ENCODE measurements at regions not wholly inside any gene's neighbourhood (a gene's known extent, or its start where the extent isn't known, plus 50 kb on each side); places are given as distances from the start of the nearest gene placed in this dataset.

- no peak overlapping the region for H3K4ac ChIP-seq (ENCODE audit: low read depth, low read length)
- H3K4me1 ChIP-seq (ENCODE audit: insufficient read depth, low read length): no peaks in the 10 kb centered on the region
- peaks cover 3 to 5% (median 4%) of the 10 kb centered on the region in 3 experiments; a peak in 2 of 7 replicates for H3K36me3 Mint-ChIP-seq (ENCODE audit: insufficient read depth in 1 of 3, low read depth in 3 of 3)
- H3K4me2 ChIP-seq (ENCODE audit: insufficient read depth, insufficient read length, low read length): no peak overlapping the region
- WGBS (ENCODE audit: extremely low coverage, insufficient read length, low lambda C conversion rate): no CpG with 5 or more reads among the region's 5 CpGs
- no peak overlapping the region for H2BK15ac ChIP-seq (ENCODE audit: low read depth, low read length)
- no peak overlapping the region for H2BK5ac ChIP-seq (ENCODE audit: insufficient read length, low read length)
- H2BK20ac ChIP-seq (ENCODE audit: low read depth, low read length, poor library complexity, severe bottlenecking): no peak overlapping the region
- H3K14ac ChIP-seq (ENCODE audit: insufficient read depth, low read length): no peak overlapping the region
- no peak overlapping the region for H4K91ac ChIP-seq (ENCODE audit: insufficient read length, low read depth, low read length)
- no peak overlapping the region for H4K8ac ChIP-seq (replicated peaks; ENCODE audit: insufficient read length, low read depth, low read length)
- H4K5ac ChIP-seq (ENCODE audit: insufficient read length, low read depth, low read length): no peak overlapping the region
- no peak overlapping the region for H3K56ac ChIP-seq (ENCODE audit: insufficient read length, low read depth, low read length)
- no peaks in the 10 kb centered on the region for H3K79me1 ChIP-seq (ENCODE audit: insufficient read depth, low read depth, low read length, poor library complexity, severe bottlenecking)
- H3K27me3 Mint-ChIP-seq (ENCODE audit: low read depth): no peaks in the 10 kb centered on the region
- no peaks in the 10 kb centered on the region for H3K4me1 Mint-ChIP-seq
- H4K20me1 ChIP-seq (ENCODE audit: control insufficient read depth, insufficient read depth, insufficient read length): no peaks in the 10 kb centered on the region
- H3K79me2 ChIP-seq (ENCODE audit: insufficient read depth, low read length): no peaks in the 10 kb centered on the region
- no peaks in the 10 kb centered on the region for H3K23me2 ChIP-seq (ENCODE audit: insufficient read length, low read depth, low read length, poor library complexity, severe bottlenecking)
- H3K23ac ChIP-seq (ENCODE audit: insufficient read length, low read depth, low read length): no peak overlapping the region
- H3K27ac Mint-ChIP-seq: no peak overlapping the region
- no peak overlapping the region for H3K9ac ChIP-seq (ENCODE audit: extremely low read depth, insufficient read length, low read length)
- no peaks in the 10 kb centered on the region for H3K9me3 ChIP-seq (ENCODE audit: control insufficient read depth, low read depth, low read length)
- H2AK5ac ChIP-seq (ENCODE audit: insufficient read length, low read length): no peak overlapping the region
- DNase-seq: no peak
- H3K9me3 Mint-ChIP-seq: peaks cover 3 to 10% of the 10 kb centered on the region in 2 experiments; a peak in 3 of 5 replicates
- no peak overlapping the region for H3T11ph ChIP-seq (ENCODE audit: low read length)
- no peak overlapping the region for H2AFZ ChIP-seq (ENCODE audit: low read length)
- H3K18ac ChIP-seq (ENCODE audit: insufficient read length, low read depth, low read length): no peak overlapping the region
- no peak overlapping the region for H3K4me3 Mint-ChIP-seq
- H2BK120ac ChIP-seq (ENCODE audit: low read depth, low read length, poor library complexity, severe bottlenecking): no peak overlapping the region
- no peaks in the 10 kb centered on the region for H3K27me3 ChIP-seq (ENCODE audit: insufficient read depth, low read length)
- H3K27ac ChIP-seq (ENCODE audit: insufficient read length, low read depth, low read length): no peak overlapping the region
- no peak overlapping the region for H2BK12ac ChIP-seq (ENCODE audit: insufficient read length, low read depth, low read length)
- TF ChIP-seq, protein P1, sequence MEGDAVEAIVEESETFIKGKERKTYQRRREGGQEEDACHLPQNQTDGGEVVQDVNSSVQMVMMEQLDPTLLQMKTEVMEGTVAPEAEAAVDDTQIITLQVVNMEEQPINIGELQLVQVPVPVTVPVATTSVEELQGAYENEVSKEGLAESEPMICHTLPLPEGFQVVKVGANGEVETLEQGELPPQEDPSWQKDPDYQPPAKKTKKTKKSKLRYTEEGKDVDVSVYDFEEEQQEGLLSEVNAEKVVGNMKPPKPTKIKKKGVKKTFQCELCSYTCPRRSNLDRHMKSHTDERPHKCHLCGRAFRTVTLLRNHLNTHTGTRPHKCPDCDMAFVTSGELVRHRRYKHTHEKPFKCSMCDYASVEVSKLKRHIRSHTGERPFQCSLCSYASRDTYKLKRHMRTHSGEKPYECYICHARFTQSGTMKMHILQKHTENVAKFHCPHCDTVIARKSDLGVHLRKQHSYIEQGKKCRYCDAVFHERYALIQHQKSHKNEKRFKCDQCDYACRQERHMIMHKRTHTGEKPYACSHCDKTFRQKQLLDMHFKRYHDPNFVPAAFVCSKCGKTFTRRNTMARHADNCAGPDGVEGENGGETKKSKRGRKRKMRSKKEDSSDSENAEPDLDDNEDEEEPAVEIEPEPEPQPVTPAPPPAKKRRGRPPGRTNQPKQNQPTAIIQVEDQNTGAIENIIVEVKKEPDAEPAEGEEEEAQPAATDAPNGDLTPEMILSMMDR (conservative IDR thresholded peaks at IDR 0.05): no peak
These were observed 533.9 kb upstream of the NUDT12 start for GRCh38 chr5:104096451-104096850.
